ENCODE measurements at regions not wholly inside any gene's neighbourhood (a gene's known extent, or its start where the extent isn't known, plus 50 kb on each side); places are given as distances from the start of the nearest gene placed in this dataset.
A peak's percentile ranks its signal among the peaks of the same experiment; 100 is the strongest.

DNA sequence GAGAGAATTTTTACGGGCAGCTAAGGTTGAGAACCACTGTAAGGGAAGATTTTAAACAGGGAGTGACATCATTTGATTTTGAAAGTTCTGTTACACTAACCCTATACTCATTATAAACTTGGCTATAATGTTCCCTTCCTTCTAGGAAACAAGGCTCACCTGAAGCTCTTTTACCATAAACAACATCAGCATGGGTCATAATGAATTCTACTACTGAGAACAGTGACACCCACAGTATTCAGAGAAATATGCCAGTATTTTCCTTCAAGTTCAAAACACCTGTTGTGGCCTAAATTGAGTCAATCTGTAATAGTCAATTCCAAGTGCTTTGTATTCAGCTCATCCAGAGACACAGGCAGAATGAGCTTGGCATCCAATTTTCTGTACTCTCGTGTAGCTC, 175.3 kb upstream of the STT3B start:
- no peak for DNase-seq

- no peak for DNase-seq
These were observed 174.2 kb upstream of the STT3B start for GRCh38 chr3:31358473-31359070.

DNA sequence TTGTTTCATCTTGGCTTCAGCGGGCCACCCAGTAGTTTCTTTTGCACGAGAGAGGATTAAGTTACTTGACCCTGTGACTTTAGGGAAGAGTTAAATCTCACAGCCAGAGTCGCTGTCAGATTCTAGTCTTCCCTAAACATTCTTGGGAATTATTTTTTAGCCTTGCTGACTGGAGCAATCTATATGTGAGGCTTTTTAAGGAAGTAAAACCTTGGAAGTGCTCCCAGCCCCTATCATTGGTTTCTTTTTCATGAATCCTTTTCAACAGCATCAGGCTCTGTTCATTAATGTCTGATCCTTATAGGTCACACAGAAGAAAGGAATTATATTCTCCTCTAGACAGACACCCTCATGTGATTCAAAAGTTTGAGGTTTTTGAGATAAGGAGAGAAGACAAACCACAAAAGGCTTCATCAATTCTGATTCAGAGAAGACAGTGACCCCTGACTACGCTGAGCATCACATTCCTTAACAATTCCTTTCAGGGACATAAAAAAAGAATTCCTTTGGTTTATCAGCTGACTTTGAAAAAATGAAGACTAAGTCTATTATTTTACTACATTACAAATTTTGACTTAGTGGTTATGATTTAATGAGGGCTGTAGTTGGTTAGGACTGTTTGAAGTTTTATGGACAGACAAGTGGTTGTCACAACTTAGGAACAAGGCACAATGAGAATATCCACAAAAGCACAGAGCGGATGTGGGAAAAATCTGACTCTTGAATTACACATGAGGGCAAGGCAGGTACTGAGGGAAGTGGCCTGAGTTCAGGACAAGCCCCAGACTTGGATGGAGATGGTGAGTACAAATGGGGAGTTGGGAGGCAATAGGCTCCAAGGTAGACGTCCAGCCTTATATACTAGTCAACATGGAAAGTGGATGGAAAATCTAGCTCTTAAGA, 171.1 kb upstream of the STT3B start:
- no peak for DNase-seq

DNA sequence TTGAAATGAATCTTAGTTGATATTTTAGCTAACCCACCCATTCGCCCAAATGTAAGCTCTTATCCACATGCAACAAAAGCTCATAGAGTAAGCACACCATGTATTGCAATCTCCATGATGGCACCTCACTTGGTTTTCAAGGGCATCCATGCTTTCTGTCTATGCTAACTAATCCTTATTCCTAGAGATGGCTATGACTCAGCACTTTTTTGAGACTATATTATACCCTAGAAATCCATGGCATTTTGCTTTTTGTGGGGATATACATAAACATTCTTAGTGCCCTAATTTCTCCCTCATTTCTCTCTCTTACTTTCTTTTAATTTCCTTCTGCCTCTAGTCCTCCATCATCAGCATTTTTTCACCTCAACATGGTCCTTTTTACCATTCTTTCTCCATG, 168.5 kb upstream of the STT3B start:
- DNase-seq: no peak

DNA sequence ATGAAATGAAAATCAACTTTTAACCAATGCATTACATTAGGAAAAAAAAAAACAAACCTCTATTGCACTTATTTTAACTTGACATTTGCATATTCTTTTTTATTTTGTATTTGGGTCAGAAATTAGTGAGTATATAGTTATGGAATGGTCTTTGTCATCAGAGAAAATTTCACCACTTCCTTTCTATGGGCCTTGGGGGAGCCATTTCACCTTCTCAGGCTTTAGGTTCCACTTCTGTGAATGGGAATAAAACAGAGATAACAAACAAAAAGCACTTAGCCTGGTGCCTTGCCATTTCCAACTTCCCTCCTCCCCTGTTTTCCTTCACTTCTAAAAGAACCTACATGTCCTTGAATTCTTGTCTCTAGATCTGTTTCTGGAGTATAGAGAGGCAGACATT, 168.0 kb upstream of the STT3B start:
- no peak for DNase-seq

DNA sequence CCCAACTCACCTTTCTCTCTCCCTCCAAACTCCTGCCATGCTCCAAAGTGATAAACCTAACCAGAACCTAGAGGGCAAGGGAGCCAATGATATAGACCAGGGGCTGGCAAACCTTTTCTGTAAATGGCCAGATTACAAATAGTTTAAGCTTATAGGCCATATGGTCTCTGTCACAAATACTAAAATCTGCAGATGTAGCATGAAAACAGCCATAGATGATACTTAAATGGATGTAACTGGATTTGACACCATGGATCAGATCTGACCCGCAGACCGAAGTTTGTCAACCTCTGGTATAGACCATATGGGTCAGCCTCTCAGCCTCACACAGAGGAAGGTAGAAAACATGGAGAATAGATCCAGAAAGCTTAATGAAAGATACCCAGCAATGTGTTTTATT, 165.2 kb upstream of the STT3B start:
- no peak for DNase-seq

DNA sequence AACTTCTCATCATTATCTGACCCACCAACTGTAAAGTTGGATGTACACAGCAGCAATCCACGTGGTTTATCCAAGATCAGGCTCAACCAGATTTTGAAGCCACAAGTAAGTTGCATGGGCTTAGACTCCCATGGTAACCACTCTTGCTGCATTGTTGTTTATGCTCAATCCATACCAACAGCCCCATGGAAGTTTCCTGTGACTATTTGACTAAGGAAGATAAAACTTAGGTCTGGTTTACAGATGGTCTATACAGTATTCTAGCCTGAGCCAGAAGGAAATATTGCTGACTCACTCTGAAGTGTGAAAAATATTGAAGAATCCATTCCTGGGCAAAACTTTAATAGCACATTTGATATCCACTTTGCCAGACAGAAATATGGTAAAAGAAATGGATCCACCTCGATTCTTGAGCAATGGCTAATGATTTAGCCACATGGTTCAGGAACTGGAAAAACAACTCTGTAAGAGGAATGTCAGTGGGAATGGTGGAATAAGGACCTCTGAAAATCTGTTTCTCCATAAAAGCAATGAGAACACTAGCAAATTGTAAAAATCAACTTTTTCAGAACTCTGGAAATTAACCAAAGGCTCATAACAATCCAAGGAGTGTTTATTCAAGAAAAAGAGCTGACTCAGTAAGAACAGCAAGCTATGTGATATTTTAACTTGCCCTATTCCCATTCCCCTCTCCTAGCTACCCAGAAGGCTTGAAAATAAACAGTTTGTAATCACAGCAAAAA, 162.9 kb upstream of the STT3B start:
- DNase-seq: no peak

GRCh38 chr3:31370380-31370666, 162.4 kb upstream of the STT3B start:
- no peak for DNase-seq

DNA sequence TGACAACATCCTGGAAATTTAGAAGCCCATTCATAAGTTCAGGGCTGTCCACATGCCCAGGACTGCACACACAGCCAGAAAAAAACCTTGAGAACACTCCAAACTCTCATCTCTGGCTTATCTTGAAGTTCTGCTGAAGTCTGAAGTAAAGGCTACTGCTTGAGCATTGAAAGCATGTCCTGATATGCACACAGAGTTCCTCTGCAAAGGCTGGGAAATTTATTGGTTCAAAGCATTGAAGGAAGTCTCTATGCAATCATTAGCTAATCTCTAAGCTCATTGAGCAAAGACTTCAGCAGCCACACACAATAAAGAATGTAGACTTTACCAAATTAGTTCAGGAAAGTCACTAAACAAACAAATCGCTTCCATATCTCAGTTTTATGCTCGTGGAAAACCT, 162.0 kb upstream of the STT3B start:
- DNase-seq: no peak

- DNase-seq: no peak
These were observed 161.1 kb upstream of the STT3B start for GRCh38 chr3:31371484-31372177.

- DNase-seq: no peak
These were observed 159.0 kb upstream of the STT3B start for GRCh38 chr3:31373681-31374080.

DNA sequence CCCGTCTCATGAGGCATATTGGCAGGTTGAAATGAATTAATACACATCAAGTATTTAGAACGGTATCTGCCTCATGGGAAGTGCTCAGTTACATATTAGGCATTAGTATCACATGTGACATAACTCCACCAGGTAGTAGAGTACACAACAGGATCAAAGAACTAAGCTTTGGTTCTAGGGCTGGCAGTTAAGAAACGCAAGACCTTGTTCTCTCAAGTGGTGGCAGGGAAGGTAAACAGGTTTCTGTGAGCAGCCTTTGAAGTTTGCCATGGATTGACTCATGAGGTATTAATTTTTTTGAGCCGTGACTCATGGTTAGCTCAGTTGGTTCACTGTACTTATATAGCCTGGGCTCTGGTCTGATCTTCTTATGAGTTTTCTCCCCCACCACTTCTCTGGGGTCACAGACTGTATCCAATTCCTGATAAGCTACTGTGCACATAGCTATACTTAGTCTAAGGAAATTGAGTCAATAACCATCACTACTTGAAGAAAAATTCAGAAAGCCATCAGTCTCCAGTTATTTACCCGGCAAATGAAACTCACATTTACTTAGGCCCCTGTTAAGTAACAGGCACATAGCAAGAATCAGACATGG, 155.6 kb upstream of the STT3B start:
- no peak for DNase-seq

DNA sequence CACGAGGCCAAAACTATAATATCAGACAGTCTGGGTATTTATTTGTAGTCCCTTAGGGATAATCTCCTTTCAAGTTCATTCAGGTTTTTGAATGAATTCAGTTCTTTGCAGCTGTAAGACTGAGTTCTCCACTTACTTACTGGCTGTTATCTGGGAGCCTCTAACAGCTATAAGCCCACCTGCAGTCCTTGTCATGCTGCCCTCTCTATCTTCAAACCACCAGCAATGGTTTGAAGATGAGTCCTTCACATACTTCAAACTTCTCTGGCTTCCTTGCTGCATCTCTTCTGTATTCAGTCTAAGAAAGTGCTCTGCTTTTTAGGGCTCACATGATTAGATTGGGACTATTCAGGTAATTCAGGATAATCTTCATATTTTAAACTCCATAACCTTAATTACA, 154.5 kb upstream of the STT3B start:
- no peak for DNase-seq

DNA sequence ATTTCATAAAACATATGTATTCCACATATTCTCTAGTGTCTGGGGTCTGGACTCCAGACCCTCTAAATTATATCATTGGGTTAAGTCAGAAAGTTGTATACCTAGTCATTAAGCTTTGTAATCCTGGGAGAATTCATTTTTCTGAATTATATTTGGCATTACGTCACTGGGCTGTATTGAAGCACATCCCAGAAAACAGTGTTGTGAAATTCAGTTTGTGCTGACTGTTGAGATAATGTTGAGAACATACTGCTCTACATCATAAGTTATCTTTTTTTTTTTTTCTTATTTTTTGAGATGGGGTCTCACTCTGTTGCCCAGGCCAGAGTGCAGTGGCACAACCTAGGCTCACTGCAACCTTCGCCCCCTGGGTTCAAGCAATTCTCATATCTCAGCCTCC, 153.1 kb upstream of the STT3B start:
- no peak for DNase-seq

- no peak for DNase-seq
These were observed 149.9 kb upstream of the STT3B start for GRCh38 chr3:31382856-31383255.

GRCh38 chr3:31384117-31384516, 148.6 kb upstream of the STT3B start:
- no peak for DNase-seq

DNA sequence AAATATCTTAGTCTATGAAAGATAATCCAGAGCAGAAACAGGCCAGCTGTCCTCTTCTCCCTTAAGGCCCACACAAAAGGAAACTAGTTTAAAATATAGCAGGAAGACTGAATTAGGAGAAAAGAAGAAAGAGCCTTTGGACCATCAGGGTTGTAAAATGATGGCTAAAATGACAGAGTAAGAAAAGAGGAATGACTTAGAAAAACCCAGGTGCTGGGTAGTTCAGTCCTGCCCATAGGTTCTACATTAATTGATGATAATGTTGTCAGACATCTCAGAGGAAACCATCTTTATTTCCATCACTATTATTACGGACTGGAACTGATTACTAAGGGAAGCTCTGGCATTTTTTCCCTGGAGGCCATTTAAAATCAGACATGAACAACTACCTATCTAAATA, 142.8 kb upstream of the STT3B start:
- DNase-seq: no peak

DNA sequence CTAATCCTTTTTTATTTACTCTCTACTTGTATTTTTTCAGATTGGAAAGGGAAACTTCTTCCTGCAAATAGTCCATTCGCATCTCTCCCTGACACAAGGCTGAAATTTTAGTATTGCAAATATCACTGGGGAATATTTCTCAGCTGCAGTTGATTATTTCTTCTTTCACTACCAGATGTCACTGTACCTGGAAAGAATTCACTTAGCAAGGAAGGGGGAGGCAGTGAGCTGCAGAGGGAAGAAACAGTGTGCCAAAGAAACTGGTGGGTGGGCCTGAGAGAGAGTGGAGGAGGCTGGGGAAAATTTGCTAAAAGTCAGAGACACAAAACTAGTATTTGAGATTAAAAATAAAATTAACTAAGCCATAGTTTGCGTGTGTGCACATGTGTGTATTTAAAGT, 142.3 kb upstream of the STT3B start:
- DNase-seq: no peak

DNA sequence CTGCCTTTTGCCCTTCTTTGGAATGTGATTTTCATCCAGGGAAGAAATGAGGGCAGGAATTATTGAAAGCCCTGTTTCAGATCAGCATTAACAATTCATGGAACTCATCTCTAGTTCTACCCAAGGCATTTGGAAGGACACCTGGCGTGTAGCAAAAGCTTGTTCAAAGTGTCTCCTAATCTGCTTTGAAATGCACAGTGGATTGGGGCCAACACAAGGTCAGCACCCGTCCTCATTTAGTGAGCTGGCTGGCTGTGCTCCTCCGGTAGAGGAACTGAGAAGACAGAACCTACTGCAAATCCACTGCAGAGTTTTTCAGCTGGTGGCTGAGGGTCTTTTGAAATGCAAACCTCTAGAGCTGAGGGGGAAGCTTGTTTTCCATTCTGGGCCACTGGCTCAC, 141.6 kb upstream of the STT3B start:
- DNase-seq: no peak

DNA sequence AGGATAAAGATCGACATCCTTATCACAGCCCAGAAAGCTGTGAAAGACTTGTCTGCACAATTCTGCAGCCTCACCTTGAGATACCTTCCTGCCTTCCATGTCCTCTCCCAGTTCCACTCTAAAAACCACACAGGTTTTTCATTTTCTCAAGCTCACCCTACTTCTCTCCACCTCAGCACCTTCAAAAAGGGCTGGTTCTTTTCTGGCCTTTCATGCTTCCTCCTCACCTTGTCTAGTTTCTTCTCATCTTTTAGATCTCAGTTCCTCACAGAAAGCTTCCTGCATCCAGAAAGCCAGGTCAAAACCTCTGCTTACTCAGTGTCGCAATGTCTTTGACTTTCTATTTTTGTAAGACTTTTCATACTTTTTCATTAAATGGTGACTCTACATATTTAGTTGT, 140.2 kb upstream of the STT3B start:
- DNase-seq: no peak

DNA sequence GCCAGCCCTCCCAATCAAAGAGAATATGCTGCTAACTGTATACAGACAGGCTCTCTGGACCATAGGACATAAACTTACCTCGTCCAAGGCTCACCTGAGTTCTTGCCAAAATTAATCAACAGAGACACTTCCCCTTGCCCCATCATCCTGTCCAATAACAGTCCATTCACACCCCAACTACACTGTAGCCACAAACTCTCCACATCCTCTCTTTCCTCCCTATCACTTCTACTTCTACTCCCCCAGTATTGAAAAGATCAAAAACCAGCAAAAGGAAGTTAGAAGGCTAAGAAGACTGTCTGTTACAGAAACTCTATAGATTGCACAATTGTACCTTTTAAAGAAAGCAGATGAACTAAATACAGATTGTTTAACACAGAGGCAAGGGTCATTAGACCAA, 133.5 kb upstream of the STT3B start:
- DNase-seq: no peak

DNA sequence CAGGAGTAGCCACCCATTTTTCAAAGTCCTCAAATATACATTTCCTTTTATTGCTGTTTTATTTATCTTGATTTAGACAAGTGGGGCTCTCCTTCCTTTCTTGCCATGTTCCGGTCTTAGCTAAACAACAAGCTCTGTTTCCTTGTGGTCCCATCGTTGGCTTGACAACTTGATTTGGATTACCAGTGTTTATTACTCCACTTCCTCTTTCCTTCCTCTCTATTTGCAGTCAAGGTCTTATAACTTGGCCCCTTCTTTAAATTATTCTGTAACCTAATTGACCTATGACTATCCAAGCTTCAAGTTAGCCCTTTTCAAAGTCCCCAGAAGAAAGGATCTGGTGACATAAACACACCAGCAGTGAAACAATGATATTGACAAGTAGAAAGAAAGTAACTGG, 130.6 kb upstream of the STT3B start:
- DNase-seq: no peak

DNA sequence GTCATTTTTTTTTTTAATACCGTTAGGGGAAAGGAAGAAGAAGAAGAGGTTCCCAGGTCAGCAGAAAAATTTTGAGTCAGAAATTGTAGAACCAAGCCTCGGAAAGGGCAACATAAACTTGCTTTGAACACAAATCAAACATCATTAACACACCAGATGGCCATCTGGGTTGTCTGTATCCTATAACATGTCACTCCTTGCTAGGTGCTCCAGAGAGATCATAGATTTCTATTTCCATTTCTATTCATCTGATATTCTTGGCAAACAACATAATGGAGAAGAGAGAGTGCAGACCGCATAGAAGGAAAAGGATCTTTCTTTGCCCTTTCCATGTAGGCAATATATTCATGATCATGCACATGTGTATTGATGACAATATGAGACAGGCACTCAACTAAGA, 129.5 kb upstream of the STT3B start:
- peak; percentile 11 for DNase-seq
